WTC11 (cell line): ENCODE measurements at regions not wholly inside any gene's neighbourhood (a gene's known extent, or its start where the extent isn't known, plus 50 kb on each side); places are given as distances from the start of the nearest gene placed in this dataset.

Source experiments
- ATAC-seq: fragments of 200-7000 bp; cut with Tn5 transposase; 2 replicates; pipeline ENCODE4 v1.10.0; 2021; ENCODE audit warnings: mild to moderate bottlenecking, moderate library complexity
- CTCF ChIA-PET: fragments of 300-600 bp; sonication (Branson Sonifier 250); formaldehyde crosslinking; loops from one replicate; lab custom pipeline; 2021; ENCODE audit warnings: antibody characterized with exemption; lab: Charles Lee
- POLR2A ChIA-PET: fragments of 350-600 bp; sonication (Branson Sonifier 250); formaldehyde crosslinking; loops from one replicate; lab custom pipeline; 2021; ENCODE audit warnings: antibody characterized with exemption; lab: Charles Lee
- DNase-seq: peaks from one replicate; pipeline ENCODE4 v3.0.0; 2021; ENCODE audit warnings: low spot score
- H3K27ac Mint-ChIP-seq: 2 replicates; pipeline ENCODE4 v1.8.0; 2021; ENCODE audit warnings: mixed read lengths
- H3K27me3 Mint-ChIP-seq: 2 replicates; pipeline ENCODE4 v1.8.0; 2021; ENCODE audit warnings: low read depth, mild to moderate bottlenecking, moderate library complexity, mixed read lengths
- H3K36me3 Mint-ChIP-seq: 2 replicates; pipeline ENCODE4 v1.8.0; 2021; ENCODE audit warnings: mixed read lengths
- H3K4me1 Mint-ChIP-seq: 2 replicates; pipeline ENCODE4 v1.8.0; 2022; ENCODE audit warnings: mixed read lengths
- H3K4me3 Mint-ChIP-seq: 2 replicates; pipeline ENCODE4 v1.8.0; 2021; ENCODE audit warnings: mild to moderate bottlenecking, moderate library complexity, mixed read lengths
- H3K9me3 Mint-ChIP-seq: 2 replicates; pipeline ENCODE4 v1.8.0; 2021; ENCODE audit warnings: mixed read lengths
- ARID4B ChIP-seq: sonication (generic); formaldehyde crosslinking; IDR thresholded peaks from 2 replicates; pipeline ENCODE4 v1.8.0; 2023; ENCODE audit warnings: missing genetic modification reagents, mild to moderate bottlenecking, borderline replicate concordance
- ATF1 ChIP-seq: sonication (generic); formaldehyde crosslinking; IDR thresholded peaks from 2 replicates; pipeline ENCODE4 v1.8.1; 2023; ENCODE audit warnings: mild to moderate bottlenecking, moderate library complexity, missing genetic modification reagents
- CDX4 ChIP-seq: fragments of 250-450 bp; sonication (Bioruptor Pico); IDR thresholded peaks from 2 replicates; pipeline ENCODE4 v1.9.0; 2021; ENCODE audit warnings: moderate library complexity, mild to moderate bottlenecking, inconsistent platforms, borderline replicate concordance
- CREB1 ChIP-seq: sonication (generic); formaldehyde crosslinking; IDR thresholded peaks from 2 replicates; pipeline ENCODE4 v1.8.0; 2023; ENCODE audit warnings: mild to moderate bottlenecking, missing genetic modification reagents
- CREM ChIP-seq: sonication (generic); formaldehyde crosslinking; IDR thresholded peaks from 2 replicates; pipeline ENCODE4 v1.8.1; 2022; ENCODE audit warnings: mild to moderate bottlenecking, missing genetic modification reagents, moderate library complexity
- E2F4 ChIP-seq: sonication (generic); formaldehyde crosslinking; IDR thresholded peaks from 2 replicates; pipeline ENCODE4 v1.8.1; 2022; ENCODE audit warnings: low read depth, mild to moderate bottlenecking, moderate library complexity, missing genetic modification reagents, borderline replicate concordance
- E2F5 ChIP-seq: sonication (generic); formaldehyde crosslinking; IDR thresholded peaks from 2 replicates; pipeline ENCODE4 v1.8.1; 2022; ENCODE audit warnings: mild to moderate bottlenecking, moderate library complexity, missing genetic modification reagents
- ELF4 ChIP-seq: sonication (generic); formaldehyde crosslinking; IDR thresholded peaks from 2 replicates; pipeline ENCODE4 v1.8.1; 2022; ENCODE audit warnings: low read depth, mild to moderate bottlenecking, moderate library complexity, missing genetic modification reagents
- ERG ChIP-seq: fragments of 250-450 bp; sonication (Bioruptor Pico); IDR thresholded peaks from 2 replicates; pipeline ENCODE4 v1.8.0; 2021; ENCODE audit warnings: mild to moderate bottlenecking
- FOXP4 ChIP-seq: sonication (generic); formaldehyde crosslinking; IDR thresholded peaks from 2 replicates; pipeline ENCODE4 v1.8.0; 2022; ENCODE audit warnings: mild to moderate bottlenecking, missing genetic modification reagents
- GTF2I ChIP-seq: fragments of 250-450 bp; sonication (Bioruptor Pico); conservative IDR thresholded peaks from 2 replicates; pipeline ENCODE4 v1.4.0; 2021; ENCODE audit warnings: mild to moderate bottlenecking
- IRF1 ChIP-seq: sonication (generic); formaldehyde crosslinking; IDR thresholded peaks from 2 replicates; pipeline ENCODE4 v1.8.0; 2023; ENCODE audit warnings: missing genetic modification reagents
- KAT7 ChIP-seq: sonication (generic); formaldehyde crosslinking; IDR thresholded peaks from 2 replicates; pipeline ENCODE4 v1.8.1; 2023; ENCODE audit warnings: missing genetic modification reagents, mild to moderate bottlenecking, borderline replicate concordance
- MYBL2 ChIP-seq: sonication (generic); formaldehyde crosslinking; IDR thresholded peaks from 2 replicates; pipeline ENCODE4 v1.8.1; 2023; ENCODE audit warnings: mild to moderate bottlenecking, moderate library complexity, missing genetic modification reagents
- NFYB ChIP-seq: sonication (generic); formaldehyde crosslinking; conservative IDR thresholded peaks from 2 replicates; pipeline ENCODE4 v1.8.0; 2022; ENCODE audit warnings: low read depth, missing genetic modification reagents
- RELA ChIP-seq: sonication (generic); formaldehyde crosslinking; IDR thresholded peaks from 2 replicates; pipeline ENCODE4 v1.8.1; 2022; ENCODE audit warnings: missing genetic modification reagents, mild to moderate bottlenecking, borderline replicate concordance
- SOX15 ChIP-seq: fragments of 250-450 bp; sonication (Bioruptor Pico); IDR thresholded peaks from 2 replicates; pipeline ENCODE4 v1.9.0; 2021; ENCODE audit warnings: mild to moderate bottlenecking
- TP53 ChIP-seq: sonication (generic); formaldehyde crosslinking; IDR thresholded peaks from 2 replicates; pipeline ENCODE4 v1.8.1; 2023; ENCODE audit warnings: mild to moderate bottlenecking, missing genetic modification reagents
- ZMAT4 ChIP-seq: fragments of 250-450 bp; sonication (Bioruptor Pico); IDR thresholded peaks from 2 replicates; pipeline ENCODE4 v1.9.0; 2021; ENCODE audit warnings: mild to moderate bottlenecking
- ZNF263 ChIP-seq: sonication (generic); formaldehyde crosslinking; IDR thresholded peaks from 2 replicates; pipeline ENCODE4 v1.8.1; 2022; ENCODE audit warnings: low read depth, mild to moderate bottlenecking, moderate library complexity, missing genetic modification reagents
- ZNF423 ChIP-seq: fragments of 250-450 bp; sonication (Bioruptor Pico); IDR thresholded peaks from 2 replicates; pipeline ENCODE4 v2.1.2; 2022; ENCODE audit warnings: mild to moderate bottlenecking, moderate library complexity
- ZNF425 ChIP-seq: fragments of 250-450 bp; sonication (Bioruptor Pico); conservative IDR thresholded peaks from 2 replicates; pipeline ENCODE4 v1.9.0; 2021; ENCODE audit warnings: mild to moderate bottlenecking

GRCh38 chr6:67663105-67663895 is 971.8 kb upstream of the ADGRB3 start:
- Mint-ChIP-seq H3K4me1 (no peaks in the 10 kb centered on the region), H3K36me3 (no peaks in the 10 kb centered on the region), H3K4me3 (no peak overlapping the region), H3K27me3 (no peaks in the 10 kb centered on the region), H3K27ac (no peak overlapping the region), H3K9me3 (peaks cover 15% of the 10 kb centered on the region)
- ChIA-PET CTCF (no interaction called here), POLR2A (no interaction called here)
- TF ChIP-seq E2F4: no peak
- TF ChIP-seq SOX15 (CRISPR knock-in tag): no peak
- TF ChIP-seq ERG (CRISPR knock-in tag): no peak
- TF ChIP-seq ZNF423: no peak
- TF ChIP-seq IRF1 (CRISPR knock-in tag): no peak
- TF ChIP-seq ZNF263 (CRISPR knock-in tag): no peak
- no peak for TF ChIP-seq FOXP4 (CRISPR knock-in tag)
- TF ChIP-seq ATF1 (CRISPR knock-in tag): no peak
- no peak for TF ChIP-seq CDX4
- TF ChIP-seq ELF4 (CRISPR knock-in tag): no peak
- TF ChIP-seq CREM (CRISPR knock-in tag): no peak
- no peak for TF ChIP-seq TP53
- TF ChIP-seq MYBL2 (CRISPR knock-in tag): no peak
- TF ChIP-seq NFYB: no peak
- TF ChIP-seq ZMAT4 (CRISPR knock-in tag): no peak
- no peak for TF ChIP-seq GTF2I (CRISPR knock-in tag)
- no peak for TF ChIP-seq RELA
- no peak for TF ChIP-seq KAT7 (CRISPR knock-in tag)
- no peak for TF ChIP-seq E2F5 (CRISPR knock-in tag)
- TF ChIP-seq CREB1: no peak
- DNase-seq (no peak), ATAC-seq (no peak)

- Mint-ChIP-seq H3K9me3 (no peaks in the 10 kb centered on the region), H3K36me3 (no peaks in the 10 kb centered on the region), H3K4me1 (no peaks in the 10 kb centered on the region), H3K4me3 (no peak overlapping the region), H3K27ac (no peak overlapping the region), H3K27me3 (no peaks in the 10 kb centered on the region)
- ChIA-PET POLR2A (no interaction called here), CTCF (no interaction called here)
- ATAC-seq (no peak), DNase-seq (no peak)
- TF ChIP-seq CREM (CRISPR knock-in tag) (no peak), ZNF425 (CRISPR knock-in tag) (no peak), ARID4B (CRISPR knock-in tag) (no peak), CREB1 (no peak)
These were observed 981.5 kb upstream of the ADGRB3 start for GRCh38 chr6:67653561-67653960.
